C4-2B (cell line): ENCODE measurements at regions not wholly inside any gene's neighbourhood (a gene's known extent, or its start where the extent isn't known, plus 50 kb on each side); places are given as distances from the start of the nearest gene placed in this dataset.

Source experiments
- H3K27ac ChIP-seq: fragments of 450-650 bp; 2 replicates; pipeline ENCODE4 v1.5.1; 2017
- ZFX ChIP-seq: fragments of 450-650 bp; IDR thresholded peaks from 2 replicates; pipeline ENCODE4 v1.6.1; 2017
- TF ChIP-seq, protein P1 (sequence below): fragments of 450-650 bp; conservative IDR thresholded peaks from 2 replicates; pipeline ENCODE4 v1.5.1; 2017; ENCODE audit warnings: mild to moderate bottlenecking

DNA sequence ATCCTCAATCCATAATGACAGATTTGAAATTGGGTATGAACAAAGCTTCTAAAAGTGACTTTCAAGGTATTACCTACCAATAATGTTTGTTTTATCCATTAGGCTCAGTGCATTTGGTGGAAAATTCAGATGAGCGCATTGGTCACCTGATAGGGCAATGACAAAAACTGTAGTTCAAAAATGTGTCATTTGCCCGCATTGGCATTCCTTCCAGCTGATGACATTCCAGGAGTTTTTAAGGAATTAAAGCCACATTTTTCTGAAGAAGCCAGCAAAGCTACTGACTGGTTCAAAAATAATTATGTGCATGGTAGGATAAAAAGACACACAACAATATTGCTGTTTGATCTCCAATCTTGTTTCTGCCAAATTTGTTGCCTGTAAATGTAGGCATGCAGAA is 473.4 kb upstream of the CPEB2 start:
- no peak overlapping the region for H3K27ac ChIP-seq
- TF ChIP-seq, protein P1, sequence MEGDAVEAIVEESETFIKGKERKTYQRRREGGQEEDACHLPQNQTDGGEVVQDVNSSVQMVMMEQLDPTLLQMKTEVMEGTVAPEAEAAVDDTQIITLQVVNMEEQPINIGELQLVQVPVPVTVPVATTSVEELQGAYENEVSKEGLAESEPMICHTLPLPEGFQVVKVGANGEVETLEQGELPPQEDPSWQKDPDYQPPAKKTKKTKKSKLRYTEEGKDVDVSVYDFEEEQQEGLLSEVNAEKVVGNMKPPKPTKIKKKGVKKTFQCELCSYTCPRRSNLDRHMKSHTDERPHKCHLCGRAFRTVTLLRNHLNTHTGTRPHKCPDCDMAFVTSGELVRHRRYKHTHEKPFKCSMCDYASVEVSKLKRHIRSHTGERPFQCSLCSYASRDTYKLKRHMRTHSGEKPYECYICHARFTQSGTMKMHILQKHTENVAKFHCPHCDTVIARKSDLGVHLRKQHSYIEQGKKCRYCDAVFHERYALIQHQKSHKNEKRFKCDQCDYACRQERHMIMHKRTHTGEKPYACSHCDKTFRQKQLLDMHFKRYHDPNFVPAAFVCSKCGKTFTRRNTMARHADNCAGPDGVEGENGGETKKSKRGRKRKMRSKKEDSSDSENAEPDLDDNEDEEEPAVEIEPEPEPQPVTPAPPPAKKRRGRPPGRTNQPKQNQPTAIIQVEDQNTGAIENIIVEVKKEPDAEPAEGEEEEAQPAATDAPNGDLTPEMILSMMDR: no peak
- TF ChIP-seq ZFX: no peak

DNA sequence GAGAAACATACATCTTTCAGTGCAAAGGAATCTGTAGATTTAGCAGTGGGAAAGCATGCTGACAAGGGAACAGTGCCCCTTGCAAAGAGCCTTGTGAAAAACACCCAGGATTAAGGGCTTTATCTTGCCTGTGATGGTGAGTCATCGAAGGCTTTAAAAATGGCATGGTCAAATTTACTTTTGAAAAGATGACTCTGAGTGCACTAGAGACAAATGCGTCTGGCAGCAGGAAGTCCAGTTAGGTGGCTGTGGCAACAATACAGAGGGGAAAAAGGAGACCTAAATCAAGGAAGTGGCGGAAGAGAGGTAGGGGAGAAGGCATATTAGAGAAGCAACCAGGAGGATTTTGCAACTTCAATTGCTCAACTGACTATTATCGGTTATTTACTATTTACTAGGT is 472.6 kb upstream of the CPEB2 start:
- no peak overlapping the region for H3K27ac ChIP-seq
- TF ChIP-seq, protein P1: no peak
- no peak for TF ChIP-seq ZFX

DNA sequence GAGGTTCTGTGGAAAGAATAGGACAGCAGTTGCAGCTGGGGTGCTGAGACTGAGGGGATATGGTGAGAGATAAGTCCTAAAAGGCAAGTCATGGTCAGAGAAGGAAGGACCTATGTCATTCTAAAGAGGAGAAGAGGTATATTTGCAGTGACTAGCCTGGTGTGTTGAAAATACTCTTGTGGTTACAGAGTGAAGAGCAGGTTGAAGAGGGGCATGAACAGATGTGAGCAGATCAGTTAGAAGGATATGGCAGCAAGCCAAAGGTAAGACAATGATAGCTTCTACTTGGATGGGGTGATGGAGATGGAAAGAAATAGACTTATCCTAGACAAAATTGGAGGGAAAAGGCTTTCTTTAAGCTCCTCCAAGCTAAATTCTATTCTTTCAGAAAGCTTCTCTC is 469.8 kb upstream of the CPEB2 start:
- no peak for TF ChIP-seq ZFX
- TF ChIP-seq, protein P1: no peak
- no peak overlapping the region for H3K27ac ChIP-seq

DNA sequence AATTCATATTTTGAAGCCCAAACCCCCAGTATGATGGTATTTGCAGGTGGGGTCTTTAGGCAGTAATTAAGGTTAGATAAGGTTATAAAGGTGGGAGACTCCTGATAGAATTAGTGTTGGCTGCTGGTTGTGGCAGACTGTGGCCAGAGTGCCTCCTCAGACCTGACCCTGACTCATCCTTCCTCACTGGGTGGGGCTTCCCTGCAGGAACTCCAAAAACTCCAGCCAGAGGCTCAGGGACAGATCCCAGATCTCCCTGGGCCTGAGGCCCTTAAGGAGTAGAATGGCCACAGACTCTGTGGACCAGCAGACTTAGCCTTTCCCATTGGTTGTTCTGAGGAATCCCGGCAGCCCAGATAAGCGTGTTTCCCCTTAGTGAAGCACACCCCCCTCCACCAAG is 463.0 kb upstream of the CPEB2 start:
- no peak overlapping the region for H3K27ac ChIP-seq
- no peak for TF ChIP-seq ZFX
- TF ChIP-seq, protein P1: no peak

DNA sequence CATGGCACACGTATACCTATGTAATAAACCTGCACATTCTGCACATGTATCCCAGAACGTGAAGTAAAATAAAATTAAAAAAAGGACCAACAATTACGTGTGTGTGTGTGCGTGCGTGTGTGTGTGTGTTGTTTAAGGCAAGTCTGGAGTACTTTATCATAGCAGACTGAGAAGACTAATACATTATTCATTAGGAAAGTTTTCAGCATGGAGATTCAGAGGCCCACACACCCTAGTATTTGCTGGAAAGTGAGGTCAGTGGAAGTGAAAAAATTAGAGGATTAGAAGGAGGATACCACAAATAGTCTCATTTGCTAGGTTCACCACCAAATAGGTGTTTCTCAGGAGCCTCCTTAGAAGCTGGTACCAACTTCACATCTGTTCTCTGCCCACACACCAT is 457.1 kb upstream of the CPEB2 start:
- TF ChIP-seq, protein P1: no peak
- TF ChIP-seq ZFX: no peak
- H3K27ac ChIP-seq: no peak overlapping the region

DNA sequence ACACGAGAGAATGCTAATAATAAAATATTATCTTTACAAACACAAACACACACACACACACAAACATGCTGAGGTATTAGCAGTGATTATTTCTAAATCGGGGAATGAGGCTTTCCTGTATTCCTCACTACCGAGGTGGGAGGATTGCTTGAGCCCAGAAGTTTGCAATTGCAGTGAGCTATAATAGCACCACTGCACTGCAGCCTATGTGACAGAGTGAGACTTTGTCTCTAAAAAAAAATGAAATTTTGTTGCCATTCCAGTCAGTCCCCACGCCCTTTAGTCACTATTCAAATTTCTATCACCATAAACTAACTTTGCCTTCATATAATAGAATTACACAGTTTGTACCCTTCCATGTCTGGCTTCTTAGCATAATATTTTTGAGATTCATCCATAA is 456.5 kb upstream of the CPEB2 start:
- no peak for TF ChIP-seq ZFX
- TF ChIP-seq, protein P1: no peak
- H3K27ac ChIP-seq: no peak overlapping the region

DNA sequence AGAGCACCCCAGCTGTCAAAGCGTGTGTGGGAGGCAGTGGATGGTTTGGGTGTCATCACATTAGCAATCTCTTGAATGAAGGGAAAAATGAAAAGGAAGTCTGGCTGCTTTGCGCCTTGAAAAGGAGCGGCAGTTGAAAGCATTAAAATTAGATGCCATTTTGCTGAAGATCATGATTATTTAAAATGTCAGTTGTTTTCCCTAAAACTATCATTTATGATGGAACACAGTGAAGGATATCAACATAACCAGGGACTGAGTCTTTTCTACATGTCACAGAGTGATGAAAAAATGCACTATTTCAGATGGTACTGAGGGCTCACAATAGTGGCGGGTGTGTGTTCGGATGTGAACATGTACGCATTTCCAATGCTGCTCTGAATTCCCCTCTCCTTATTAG is 450.2 kb upstream of the CPEB2 start:
- no peak overlapping the region for H3K27ac ChIP-seq
- no peak for TF ChIP-seq ZFX
- TF ChIP-seq, protein P1: no peak
